Glutamatergic neuron (in vitro differentiated cells): ENCODE measurements at regions not wholly inside any gene's neighbourhood (a gene's known extent, or its start where the extent isn't known, plus 50 kb on each side); places are given as distances from the start of the nearest gene placed in this dataset.

Experiments used
- DNase-seq: peaks from one replicate; pipeline ENCODE4 v3.0.0; 2022
- H3K27ac Mint-ChIP-seq: one replicate; pipeline ENCODE4 v1.8.0; 2020; ENCODE audit warnings: mild to moderate bottlenecking, mixed read lengths, inconsistent platforms; ENCODE audit not compliant: unreplicated experiment
- H3K27me3 Mint-ChIP-seq: one replicate; pipeline ENCODE4 v1.8.0; 2020; ENCODE audit warnings: mild to moderate bottlenecking, moderate library complexity, mixed read lengths, inconsistent platforms; ENCODE audit not compliant: unreplicated experiment
- H3K36me3 Mint-ChIP-seq: one replicate; pipeline ENCODE4 v1.8.0; 2020; ENCODE audit warnings: mild to moderate bottlenecking, mixed read lengths, inconsistent platforms; ENCODE audit not compliant: unreplicated experiment
- H3K4me1 Mint-ChIP-seq: one replicate; pipeline ENCODE4 v1.8.0; 2020; ENCODE audit warnings: mild to moderate bottlenecking, low read depth, mixed read lengths, inconsistent platforms; ENCODE audit not compliant: unreplicated experiment
- H3K4me3 Mint-ChIP-seq: one replicate; pipeline ENCODE4 v1.8.0; 2020; ENCODE audit warnings: mild to moderate bottlenecking, mixed read lengths, inconsistent platforms; ENCODE audit not compliant: unreplicated experiment
- H3K9me3 Mint-ChIP-seq: one replicate; pipeline ENCODE4 v1.8.0; 2020; ENCODE audit warnings: mild to moderate bottlenecking, moderate library complexity, mixed read lengths, inconsistent platforms; ENCODE audit not compliant: unreplicated experiment
- TF ChIP-seq, protein P1 (sequence below): fragments of 200-600 bp; sonication (generic); IDR thresholded peaks from one replicate; pipeline ENCODE4 v1.5.0; 2021; ENCODE audit not compliant: partially characterized antibody, unreplicated experiment

GRCh38 chr11:114787126-114787525 is 108.8 kb downstream of the NXPE2 start:
- Mint-ChIP-seq H3K27ac (no peak overlapping the region), H3K4me3 (no peak overlapping the region), H3K4me1 (peaks cover 23% of the 10 kb centered on the region), H3K9me3 (peaks cover 2% of the 10 kb centered on the region), H3K36me3 (peaks cover 5% of the 10 kb centered on the region), H3K27me3 (peaks cover 3% of the 10 kb centered on the region)
- TF ChIP-seq, protein P1, sequence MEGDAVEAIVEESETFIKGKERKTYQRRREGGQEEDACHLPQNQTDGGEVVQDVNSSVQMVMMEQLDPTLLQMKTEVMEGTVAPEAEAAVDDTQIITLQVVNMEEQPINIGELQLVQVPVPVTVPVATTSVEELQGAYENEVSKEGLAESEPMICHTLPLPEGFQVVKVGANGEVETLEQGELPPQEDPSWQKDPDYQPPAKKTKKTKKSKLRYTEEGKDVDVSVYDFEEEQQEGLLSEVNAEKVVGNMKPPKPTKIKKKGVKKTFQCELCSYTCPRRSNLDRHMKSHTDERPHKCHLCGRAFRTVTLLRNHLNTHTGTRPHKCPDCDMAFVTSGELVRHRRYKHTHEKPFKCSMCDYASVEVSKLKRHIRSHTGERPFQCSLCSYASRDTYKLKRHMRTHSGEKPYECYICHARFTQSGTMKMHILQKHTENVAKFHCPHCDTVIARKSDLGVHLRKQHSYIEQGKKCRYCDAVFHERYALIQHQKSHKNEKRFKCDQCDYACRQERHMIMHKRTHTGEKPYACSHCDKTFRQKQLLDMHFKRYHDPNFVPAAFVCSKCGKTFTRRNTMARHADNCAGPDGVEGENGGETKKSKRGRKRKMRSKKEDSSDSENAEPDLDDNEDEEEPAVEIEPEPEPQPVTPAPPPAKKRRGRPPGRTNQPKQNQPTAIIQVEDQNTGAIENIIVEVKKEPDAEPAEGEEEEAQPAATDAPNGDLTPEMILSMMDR, result no peak
- DNase-seq, result no peak

DNA sequence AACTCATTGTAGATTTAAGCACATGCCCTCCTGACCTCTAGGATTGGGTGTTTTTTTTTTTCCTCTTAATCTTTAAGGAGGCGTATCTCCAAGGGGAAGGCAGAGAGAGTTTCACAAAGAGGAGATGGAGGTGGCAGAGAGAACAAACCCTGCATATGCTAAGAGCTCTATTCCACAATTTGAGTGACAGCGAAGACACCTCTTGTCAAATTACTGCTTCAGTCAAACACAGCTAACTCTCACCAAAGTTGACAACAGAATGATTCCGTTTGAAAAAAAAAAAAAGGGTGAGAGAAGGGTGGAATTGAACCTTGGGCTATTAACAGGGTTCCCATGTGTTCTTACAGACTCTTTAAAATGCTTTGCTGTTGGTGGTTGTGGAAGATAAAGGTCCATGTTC is 112.6 kb downstream of the NXPE2 start:
- H3K27ac Mint-ChIP-seq, result no peak overlapping the region
- no peaks in the 10 kb centered on the region for H3K27me3 Mint-ChIP-seq
- no peak overlapping the region for H3K4me3 Mint-ChIP-seq
- peaks cover 5% of the 10 kb centered on the region for H3K36me3 Mint-ChIP-seq
- DNase-seq, result no peak
- no peaks in the 10 kb centered on the region for H3K9me3 Mint-ChIP-seq
- H3K4me1 Mint-ChIP-seq, result peaks cover 15% of the 10 kb centered on the region
- TF ChIP-seq, protein P1, result no peak

DNA sequence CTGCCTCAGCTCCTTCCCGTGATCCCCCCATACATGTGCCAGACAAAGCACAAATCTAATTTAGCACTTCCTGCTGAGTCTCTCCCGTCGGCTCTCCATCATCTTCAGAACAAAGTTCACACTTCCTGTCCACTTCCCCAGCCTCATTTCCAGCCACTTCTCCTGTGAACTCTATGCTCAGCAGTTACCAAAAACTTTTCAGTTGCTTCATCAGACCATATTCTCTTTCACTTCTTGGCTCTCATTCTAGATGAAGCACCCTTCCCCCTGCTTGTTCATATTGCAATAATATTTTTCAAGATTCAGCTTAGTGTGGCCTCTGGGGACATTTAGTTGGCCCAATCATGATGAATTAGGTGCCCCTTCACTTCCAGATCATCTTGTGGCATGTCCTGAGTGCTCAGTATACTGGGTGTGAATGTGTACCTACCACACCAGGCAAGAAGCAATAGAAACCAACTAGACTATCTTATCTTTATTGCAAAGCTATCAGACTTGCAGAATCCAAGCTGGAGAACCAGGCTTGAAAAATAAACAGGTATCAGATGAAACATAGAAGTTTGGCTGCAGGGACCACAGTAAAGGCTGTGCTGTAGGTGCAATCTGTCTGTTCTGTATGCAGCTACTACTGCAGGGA is 115.8 kb downstream of the NXPE2 start:
- TF ChIP-seq, protein P1, result no peak
- Mint-ChIP-seq H3K36me3 (peaks cover 5% of the 10 kb centered on the region), H3K27ac (no peak overlapping the region), H3K4me1 (peaks cover under 1% of the 10 kb centered on the region), H3K9me3 (no peaks in the 10 kb centered on the region), H3K27me3 (no peaks in the 10 kb centered on the region), H3K4me3 (no peak overlapping the region)
- no peak for DNase-seq

GRCh38 chr11:114796954-114797721 is 118.8 kb downstream of the NXPE2 start:
- H3K36me3 Mint-ChIP-seq, result no peaks in the 10 kb centered on the region
- no peaks in the 10 kb centered on the region for H3K9me3 Mint-ChIP-seq
- H3K4me3 Mint-ChIP-seq, result no peak overlapping the region
- H3K27me3 Mint-ChIP-seq, result no peaks in the 10 kb centered on the region
- TF ChIP-seq, protein P1, result no peak
- H3K27ac Mint-ChIP-seq, result no peak overlapping the region
- peaks cover 7% of the 10 kb centered on the region for H3K4me1 Mint-ChIP-seq
- DNase-seq, result no peak

- H3K36me3 Mint-ChIP-seq, result no peaks in the 10 kb centered on the region
- H3K27me3 Mint-ChIP-seq, result no peaks in the 10 kb centered on the region
- H3K4me3 Mint-ChIP-seq, result no peak overlapping the region
- no peak for DNase-seq
- H3K4me1 Mint-ChIP-seq, result peaks cover 7% of the 10 kb centered on the region
- peaks cover 3% of the 10 kb centered on the region for H3K9me3 Mint-ChIP-seq
- TF ChIP-seq, protein P1, result no peak
- peak overlapping the region; percentile 56 for H3K27ac Mint-ChIP-seq
Observed at GRCh38 chr11:114799476-114799875, 121.1 kb downstream of the NXPE2 start.
